Kidney (tissue), 13 donors: ENCODE measurements at regions not wholly inside any gene's neighbourhood (a gene's known extent, or its start where the extent isn't known, plus 50 kb on each side); places are given as distances from the start of the nearest gene placed in this dataset.
A peak's percentile ranks its signal among the peaks of the same experiment; 100 is the strongest.

Experiments used
- DNase-seq, 5 donors: peaks; one replicate each; pipeline ENCODE4 v3.0.0-alpha.2; 2013 to 2020
- FAIRE-seq: peaks from 2 replicates; lab custom pipeline; 2012; peaks lifted over from hg19 to GRCh38; lab: Jason Lieb, UNC
- H3K27ac ChIP-seq, 2 donors: one replicate each; pipeline ENCODE4 v1.7.0; 2013; ENCODE audit warnings: low read depth in 2 of 2, low read length in 2 of 2, inconsistent platforms in 1 of 2
- H3K27me3 ChIP-seq: one replicate; pipeline ENCODE4 v1.7.1; 2013; ENCODE audit warnings: low read length, inconsistent platforms; ENCODE audit not compliant: control insufficient read depth, insufficient read depth
- H3K36me3 ChIP-seq, 3 donors: one replicate each; pipeline versions ENCODE4 v1.7.0 to v1.7.1; 2013; ENCODE audit warnings: low read length in 3 of 3, control low read depth in 1 of 3, inconsistent platforms in 1 of 3; ENCODE audit not compliant: insufficient read depth in 3 of 3, control insufficient read depth in 2 of 3
- H3K4me1 ChIP-seq, 3 donors: one replicate each; pipeline versions ENCODE4 v1.7.0 to v1.7.1; 2013; ENCODE audit warnings: low read length in 3 of 3, inconsistent platforms in 1 of 3, low read depth in 1 of 3; ENCODE audit not compliant: control insufficient read depth in 2 of 3, insufficient read depth in 2 of 3
- H3K4me3 ChIP-seq, 3 donors: one replicate each; pipeline versions ENCODE4 v1.7.0 to v1.8.1; 2013; ENCODE audit warnings: low read length in 3 of 3, control low read depth in 1 of 3, inconsistent platforms in 1 of 3
- H3K9ac ChIP-seq, 3 donors: one replicate each; pipeline versions ENCODE4 v1.7.0 to v1.7.1; 2013; ENCODE audit warnings: low read length in 3 of 3, control low read depth in 1 of 3, inconsistent platforms in 1 of 3
- H3K9me3 ChIP-seq, 3 donors: one replicate each; pipeline versions ENCODE4 v1.7.0 to v1.7.1; 2013; ENCODE audit warnings: low read length in 3 of 3, control low read depth in 1 of 3, inconsistent platforms in 1 of 3; ENCODE audit not compliant: control insufficient read depth in 2 of 3, insufficient read depth in 1 of 3
- CTCF ChIP-seq: IDR thresholded peaks from 3 replicates; pipeline ENCODE4 v1.5.1; 2012; ENCODE audit warnings: mild to moderate bottlenecking, moderate library complexity, borderline replicate concordance; ENCODE audit not compliant: insufficient read depth; ENCODE audit errors: extremely low read depth
- intact Hi-C: fragments of 100-400 bp; cut with DNase I; formaldehyde crosslinking; loops from one replicate; pipeline ENCODE4 v1.11.1; 2022
- donor health status: control.
- donor health status: control.
- donor health status: control.
- donor health status: control.
- donor health status: control.
- donor health status: DM: yes; HTN: yes; CAD: no.
- donor health status: Normal renal cell carcinoma (clear cell type).

- Histone ChIP-seq H3K4me1 (peaks cover 0 to 7% (median 0%) of the 10 kb centered on the region in 3 donors), H3K4me3 (peak overlapping the region in 1 of 3 donors; percentile 55), H3K9ac (no peak overlapping the region), H3K27me3 (peaks cover 77% of the 10 kb centered on the region), H3K36me3 (no peaks in the 10 kb centered on the region), H3K27ac (no peak overlapping the region), H3K9me3 (peaks cover 0 to 4% (median 0%) of the 10 kb centered on the region in 3 donors)
- intact Hi-C loops: no loop called here
- no peak for TF ChIP-seq CTCF
- FAIRE-seq (no peak), DNase-seq (peak in 1 of 5 donors; percentile 26)
Measured at GRCh38 chr5:42952578-42952974, 87.5 kb downstream of the ANXA2R start.

GRCh38 chr5:42951293-42951840 lies 88.8 kb downstream of the ANXA2R start:
- intact Hi-C loops: no loop called here
- Histone ChIP-seq H3K4me3 (peak overlapping the region in 2 of 3 donors; percentile 55 to 67), H3K27me3 (peaks cover 76% of the 10 kb centered on the region), H3K4me1 (peaks cover 0 to 7% (median 0%) of the 10 kb centered on the region in 3 donors), H3K27ac (peak overlapping the region; percentile 76 to 79), H3K9ac (peak overlapping the region in 2 of 3 donors; percentile 17 to 53), H3K9me3 (peaks cover 0 to 4% (median 0%) of the 10 kb centered on the region in 3 donors), H3K36me3 (no peaks in the 10 kb centered on the region)
- DNase-seq: peak; percentile 58 to 84 (median 63)
- no peak for TF ChIP-seq CTCF
- FAIRE-seq: no peak

DNA sequence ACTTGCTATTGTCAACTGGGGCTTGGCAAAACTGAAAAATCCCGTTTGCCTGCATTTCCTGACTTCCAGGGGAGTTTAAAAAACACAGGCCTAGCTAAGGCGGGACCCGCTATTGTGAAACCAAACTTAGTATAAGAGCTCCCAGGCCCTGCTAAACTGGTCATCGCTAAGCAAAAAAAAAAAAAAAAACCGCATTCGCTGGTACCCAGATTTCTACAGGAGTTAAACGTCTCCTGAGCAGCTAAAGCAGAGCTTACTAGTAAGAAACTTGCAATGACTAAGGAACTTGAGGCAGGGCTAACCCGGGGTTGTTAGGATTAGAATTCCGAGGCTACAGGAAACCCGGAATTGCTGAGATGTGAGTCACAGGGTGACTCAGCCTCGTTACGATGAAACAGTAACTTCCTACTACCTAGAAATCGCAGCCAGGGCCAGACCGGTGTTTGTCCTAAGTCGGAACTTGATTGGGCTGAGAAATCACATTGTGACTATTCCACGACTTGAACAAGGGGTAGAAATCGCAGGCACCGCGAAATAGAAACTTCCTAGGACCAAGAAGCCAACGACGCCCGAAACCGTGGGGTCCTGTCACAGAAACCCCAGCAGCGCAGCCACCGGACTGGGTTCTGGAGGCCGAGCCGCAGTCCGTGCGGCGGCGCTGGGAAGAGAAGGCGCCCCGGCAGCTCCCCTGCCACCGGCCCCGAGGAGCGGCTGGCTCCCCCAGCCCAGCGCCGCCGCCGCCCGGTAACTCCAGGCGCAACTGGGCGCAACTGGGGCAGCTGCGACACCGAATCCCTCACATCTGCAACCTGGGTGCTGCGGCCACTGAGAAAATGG lies 89.4 kb downstream of the ANXA2R start:
- no peak for TF ChIP-seq CTCF
- H3K27ac ChIP-seq: peak overlapping the region; percentile 76 to 79
- H3K36me3 ChIP-seq: no peaks in the 10 kb centered on the region
- H3K27me3 ChIP-seq: peaks cover 72% of the 10 kb centered on the region
- intact Hi-C loops: no loop called here
- DNase-seq (peak in 4 of 5 donors; percentile 57 to 85 (median 70)), FAIRE-seq (no peak)
- H3K9ac ChIP-seq: peak overlapping the region in 1 of 3 donors; percentile 53
- H3K4me3 ChIP-seq: peak overlapping the region; percentile 30 to 67 (median 55)
- peaks cover 0 to 7% (median 0%) of the 10 kb centered on the region in 3 donors for H3K4me1 ChIP-seq
- peaks cover 0 to 4% (median 0%) of the 10 kb centered on the region in 3 donors for H3K9me3 ChIP-seq
